HepG2 (cell line): ENCODE measurements at regions not wholly inside any gene's neighbourhood (a gene's known extent, or its start where the extent isn't known, plus 50 kb on each side); places are given as distances from the start of the nearest gene placed in this dataset.

ENCODE experiments used
- ATAC-seq: fragments of 200-7000 bp; cut with Tn5 transposase; 3 replicates; pipeline ENCODE4 v1.9.1; 2020; ENCODE audit warnings: mild to moderate bottlenecking, moderate library complexity
- BruUV-seq: library from RNA; stranded (reverse); fragments of 400-500 nt; replicated peaks from 2 replicates; lab custom pipeline; 2021; lab: Mats Ljungman, UMichigan
- CTCF ChIA-PET: fragments of 300-600 bp; formaldehyde crosslinking; extraction: SDS; loops from one replicate; lab custom pipeline; 2021; ENCODE audit warnings: low total read pairs, inconsistent platforms, low intra/inter-chr PET ratio; lab: Yijun Ruan, JAX
- POLR2A ChIA-PET: fragments of 350-600 bp; sonication (Branson Sonifier 250); formaldehyde crosslinking; loops from one replicate; lab custom pipeline; 2020; ENCODE audit warnings: antibody characterized with exemption, inconsistent platforms; lab: Yijun Ruan, JAX
- DNase-seq: peaks from one replicate; pipeline ENCODE4 v3.0.0-alpha.2; 2015; ENCODE audit warnings: low spot score
- FAIRE-seq: peaks from 3 replicates; lab custom pipeline; 2011; peaks lifted over from hg19 to GRCh38; lab: Jason Lieb, UNC
- H2AFZ ChIP-seq: one replicate; pipeline ENCODE4 v1.6.1; 2011; ENCODE audit warnings: low read length, inconsistent platforms
- H3K27ac ChIP-seq: fragments of 300-600 bp; 3 replicates; pipeline ENCODE4 v1.8.0; 2011; ENCODE audit warnings: mixed run types, mild to moderate bottlenecking, mixed read lengths, low read length, inconsistent platforms; ENCODE audit not compliant: insufficient read depth; ENCODE audit errors: extremely low read length
- H3K27me3 ChIP-seq, 2 experiments: fragments of 200-600 bp in 1 of 2; 2 replicates in 1 of 2; 3 replicates in 1 of 2; pipeline versions ENCODE4 v1.6.0 to v1.8.0; 2011; ENCODE audit warnings: low read length in 2 of 2, mild to moderate bottlenecking in 2 of 2, moderate library complexity in 2 of 2, inconsistent platforms in 1 of 2; ENCODE audit not compliant: insufficient read depth in 2 of 2, control insufficient read depth in 1 of 2
- H3K36me3 ChIP-seq, 2 experiments: fragments of 200-600 bp in 1 of 2; replicated peaks in 1 of 2; 2 replicates in 1 of 2; 3 replicates in 1 of 2; pipeline versions ENCODE4 v1.5.1 to v1.8.0; 2011; ENCODE audit warnings: low read length in 2 of 2, inconsistent platforms in 1 of 2; ENCODE audit not compliant: insufficient read depth in 2 of 2, control insufficient read depth in 1 of 2
- H3K4me1 ChIP-seq: 2 replicates; pipeline ENCODE4 v1.5.1; 2012; ENCODE audit warnings: low read length, inconsistent platforms; ENCODE audit not compliant: insufficient read depth
- H3K4me2 ChIP-seq: 2 replicates; pipeline ENCODE4 v1.6.0; 2011; ENCODE audit warnings: low read depth, low read length, inconsistent platforms
- H3K4me3 ChIP-seq, 3 experiments: fragments of 200-600 bp in 1 of 3; sonication (generic), shearing (Covaris generic) in 1 of 3; replicated peaks in 1 of 3; 2 replicates each; pipeline ENCODE4 v1.5.1; 2011 to 2016; ENCODE audit warnings: low read length in 3 of 3, inconsistent platforms in 2 of 3, low read depth in 2 of 3, mild to moderate bottlenecking in 2 of 3, control low read depth in 1 of 3, mixed read lengths in 1 of 3; ENCODE audit not compliant: insufficient read depth in 1 of 3
- H3K79me2 ChIP-seq: one replicate; pipeline ENCODE4 v1.6.1; 2011; ENCODE audit warnings: low read length, inconsistent platforms; ENCODE audit not compliant: insufficient read depth
- H3K9ac ChIP-seq: 2 replicates; pipeline ENCODE4 v1.6.0; 2011; ENCODE audit warnings: mild to moderate bottlenecking, low read depth, low read length, inconsistent platforms; ENCODE audit not compliant: insufficient read depth
- H3K9me3 ChIP-seq: 2 replicates; pipeline ENCODE4 v1.5.1; 2012; ENCODE audit warnings: mild to moderate bottlenecking, low read length
- H4K20me1 ChIP-seq: 2 replicates; pipeline ENCODE4 v1.6.0; 2011; ENCODE audit warnings: inconsistent platforms, mild to moderate bottlenecking, low read length, moderate library complexity; ENCODE audit not compliant: insufficient read depth
- AKAP8 ChIP-seq: sonication (generic); formaldehyde crosslinking; IDR thresholded peaks from 2 replicates; pipeline ENCODE4 v1.5.1; 2020; ENCODE audit warnings: mild to moderate bottlenecking, missing genetic modification reagents
- BRCA1 ChIP-seq: sonication (generic); formaldehyde crosslinking; IDR thresholded peaks from 2 replicates; pipeline ENCODE4 v1.4.0; 2020; ENCODE audit warnings: missing genetic modification reagents
- ELF1 ChIP-seq: sonication (generic); formaldehyde crosslinking; IDR thresholded peaks from 2 replicates; pipeline ENCODE4 v1.4.0; 2020; ENCODE audit warnings: missing genetic modification reagents
- HOXA9 ChIP-seq: sonication (generic); formaldehyde crosslinking; IDR thresholded peaks from 2 replicates; pipeline ENCODE4 v1.8.1; 2022; ENCODE audit warnings: missing genetic modification reagents, mild to moderate bottlenecking, moderate library complexity, borderline replicate concordance
- KDM6A ChIP-seq: IDR thresholded peaks from 2 replicates; pipeline ENCODE4 v1.6.1; 2016; ENCODE audit warnings: low read depth
- KLF15 ChIP-seq: sonication (generic); formaldehyde crosslinking; IDR thresholded peaks from 2 replicates; pipeline ENCODE4 v1.8.1; 2023; ENCODE audit warnings: borderline replicate concordance, mild to moderate bottlenecking, inconsistent platforms, missing genetic modification reagents, mixed read lengths
- MAFF ChIP-seq: IDR thresholded peaks from 2 replicates; pipeline ENCODE4 v1.6.1; 2011; ENCODE audit warnings: low read depth, low read length, improper control_type of control experiment
- NAIF1 ChIP-seq: sonication (generic); formaldehyde crosslinking; IDR thresholded peaks from 2 replicates; pipeline ENCODE4 v1.5.0; 2020; ENCODE audit warnings: mild to moderate bottlenecking, missing genetic modification reagents, borderline replicate concordance
- NCOA1 ChIP-seq: sonication (generic); formaldehyde crosslinking; IDR thresholded peaks from 2 replicates; pipeline ENCODE4 v1.9.0; 2021; ENCODE audit warnings: missing genetic modification reagents
- NFATC3 ChIP-seq: sonication (generic); formaldehyde crosslinking; IDR thresholded peaks from 2 replicates; pipeline ENCODE4 v1.5.1; 2020; ENCODE audit warnings: mild to moderate bottlenecking, missing genetic modification reagents
- NONO ChIP-seq, 2 experiments: fragments of 450-650 bp in 1 of 2; sonication (generic) in 1 of 2; formaldehyde crosslinking in 1 of 2; IDR thresholded peaks in 1 of 2; conservative IDR thresholded peaks in 1 of 2; 2 replicates each; pipeline versions ENCODE4 v1.6.1 to v1.8.0; 2017 to 2022; ENCODE audit warnings: mild to moderate bottlenecking in 1 of 2, missing genetic modification reagents in 1 of 2, moderate library complexity in 1 of 2
- NRL ChIP-seq: sonication (generic); formaldehyde crosslinking; IDR thresholded peaks from 2 replicates; pipeline ENCODE4 v1.5.0; 2020; ENCODE audit warnings: missing genetic modification reagents, mild to moderate bottlenecking, moderate library complexity, borderline replicate concordance
- RFX1 ChIP-seq: fragments of 450-650 bp; IDR thresholded peaks from 2 replicates; pipeline ENCODE4 v1.6.1; 2017
- SP1 ChIP-seq, 2 experiments: fragments of 450-650 bp in 1 of 2; sonication (generic) in 1 of 2; formaldehyde crosslinking in 1 of 2; IDR thresholded peaks; 2 replicates each; pipeline versions ENCODE4 v1.4.0 to v1.6.1; 2016 to 2020; ENCODE audit warnings: missing genetic modification reagents in 1 of 2
- THAP11 ChIP-seq: IDR thresholded peaks from 2 replicates; pipeline ENCODE4 v1.6.1; 2016; ENCODE audit warnings: missing biosample characterization, missing genetic modification reagents
- TP53 ChIP-seq: sonication (generic); formaldehyde crosslinking; conservative IDR thresholded peaks from 2 replicates; pipeline ENCODE4 v1.4.0; 2020; ENCODE audit warnings: missing genetic modification reagents
- ZMYM3 ChIP-seq: sonication (generic); formaldehyde crosslinking; IDR thresholded peaks from 2 replicates; pipeline ENCODE4 v1.5.1; 2020; ENCODE audit warnings: mild to moderate bottlenecking, missing genetic modification reagents
- ZNF256 ChIP-seq: sonication (generic); formaldehyde crosslinking; conservative IDR thresholded peaks from 2 replicates; pipeline ENCODE4 v1.4.0; 2020; ENCODE audit warnings: missing genetic modification reagents
- ZNF724P ChIP-seq: sonication (generic); formaldehyde crosslinking; IDR thresholded peaks from 2 replicates; pipeline ENCODE4 v1.8.0; 2022; ENCODE audit warnings: missing genetic modification reagents, borderline replicate concordance
- ZNF781 ChIP-seq: sonication (generic); formaldehyde crosslinking; IDR thresholded peaks from 2 replicates; pipeline ENCODE4 v1.5.1; 2020; ENCODE audit warnings: borderline replicate concordance, mild to moderate bottlenecking, missing genetic modification reagents; ENCODE audit errors: not compliant biosample characterization
- WGBS: methylation state at CpG from one replicate; pipeline ENCODE4 v1.1.6; 2017; ENCODE audit warnings: low lambda C conversion rate; 5-methylcytosine and 5-hydroxymethylcytosine counted together
- in situ Hi-C: cut with HindIII; loops from 2 replicates; pipeline ENCODE4 v1.10.0; 2017; ENCODE audit warnings: low pct_unique_long_range_greater_than_20kb; ENCODE audit not compliant: extremely low pct_ligation_motif_present
- intact Hi-C: fragments of 100-400 bp; cut with micrococcal nuclease; formaldehyde crosslinking; loops from one replicate; pipeline ENCODE4 v1.10.0; 2022; ENCODE audit not compliant: unreplicated experiment
- TF ChIP-seq, protein P1 (sequence below): sonication (generic); formaldehyde crosslinking; IDR thresholded peaks from 2 replicates; pipeline ENCODE4 v1.4.0; 2020; ENCODE audit warnings: missing genetic modification reagents
- TF ChIP-seq, protein P2 (sequence below): sonication (generic); formaldehyde crosslinking; IDR thresholded peaks from 2 replicates; pipeline ENCODE4 v1.4.0; 2020; ENCODE audit warnings: missing genetic modification reagents
- TF ChIP-seq, protein P3 (sequence below): sonication (generic); formaldehyde crosslinking; conservative IDR thresholded peaks from 2 replicates; pipeline ENCODE4 v1.8.0; 2022; ENCODE audit warnings: mild to moderate bottlenecking, moderate library complexity, missing genetic modification reagents

DNA sequence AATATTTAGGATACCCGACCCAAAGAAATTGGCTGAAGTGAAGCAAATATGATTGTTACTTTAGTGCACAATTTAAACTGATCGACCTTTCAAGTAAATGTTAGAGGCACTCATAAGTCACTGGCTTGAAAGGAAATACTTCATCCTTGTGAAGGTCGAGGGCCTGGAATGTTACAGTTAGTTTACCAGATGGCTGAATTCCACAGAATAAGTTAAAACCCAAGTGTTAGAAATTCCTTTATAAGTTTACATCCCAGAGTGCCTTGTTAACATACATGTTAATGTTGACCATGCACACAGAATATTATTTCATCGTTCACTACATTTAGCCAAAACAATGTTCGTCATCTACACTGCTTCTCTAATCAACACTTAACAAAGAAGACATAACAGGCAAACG lies 235.5 kb upstream of the ANO3 start (continued):
- TF ChIP-seq, protein P1, sequence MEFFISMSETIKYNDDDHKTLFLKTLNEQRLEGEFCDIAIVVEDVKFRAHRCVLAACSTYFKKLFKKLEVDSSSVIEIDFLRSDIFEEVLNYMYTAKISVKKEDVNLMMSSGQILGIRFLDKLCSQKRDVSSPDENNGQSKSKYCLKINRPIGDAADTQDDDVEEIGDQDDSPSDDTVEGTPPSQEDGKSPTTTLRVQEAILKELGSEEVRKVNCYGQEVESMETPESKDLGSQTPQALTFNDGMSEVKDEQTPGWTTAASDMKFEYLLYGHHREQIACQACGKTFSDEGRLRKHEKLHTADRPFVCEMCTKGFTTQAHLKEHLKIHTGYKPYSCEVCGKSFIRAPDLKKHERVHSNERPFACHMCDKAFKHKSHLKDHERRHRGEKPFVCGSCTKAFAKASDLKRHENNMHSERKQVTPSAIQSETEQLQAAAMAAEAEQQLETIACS (CRISPR knock-in tag) = no peak
- TF ChIP-seq KLF15 (CRISPR knock-in tag) (no peak), NRL (CRISPR knock-in tag) (no peak), TP53 (no peak), AKAP8 (no peak), HOXA9 (no peak), NFATC3 (CRISPR knock-in tag) (no peak), ZNF256 (no peak), THAP11 (CRISPR knock-in tag) (no peak)

DNA sequence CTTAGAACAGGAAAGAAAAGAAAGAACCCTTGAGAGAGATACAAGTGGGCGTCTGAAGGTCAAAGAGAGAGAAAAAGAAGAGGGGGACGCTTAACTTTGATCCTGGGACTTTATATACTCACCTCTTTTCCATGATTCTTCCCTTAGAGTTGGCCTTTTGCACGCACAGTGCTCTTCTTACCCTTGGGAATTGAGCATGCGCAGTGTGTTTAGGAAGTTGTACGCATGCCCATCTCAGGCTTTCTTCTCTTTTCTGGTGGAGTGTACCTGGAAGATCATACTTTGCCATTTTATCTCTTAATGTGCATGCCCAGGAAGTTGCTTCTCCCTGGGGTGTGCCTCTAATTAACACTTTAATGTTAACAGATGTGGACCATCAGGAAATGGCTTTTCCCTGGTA lies 229.6 kb upstream of the ANO3 start:
- H4K20me1 ChIP-seq = no peaks in the 10 kb centered on the region
- no peaks in the 10 kb centered on the region for H3K79me2 ChIP-seq
- no peak overlapping the region for H3K27ac ChIP-seq
- no peaks in the 10 kb centered on the region for H3K27me3 ChIP-seq
- no peak overlapping the region for H3K4me3 ChIP-seq
- no peak overlapping the region for H3K4me2 ChIP-seq
- H3K9ac ChIP-seq = no peak overlapping the region
- H3K36me3 ChIP-seq = no peaks in the 10 kb centered on the region
- BruUV-seq = no TSS peak
- CTCF ChIA-PET = no interaction called here
- WGBS = 40% methylated on average over 5 of the region's 5 CpGs
- POLR2A ChIA-PET = no interaction called here
- no peak for FAIRE-seq
- intact Hi-C loops = no loop called here
- H3K4me1 ChIP-seq = no peaks in the 10 kb centered on the region
- H3K9me3 ChIP-seq = no peaks in the 10 kb centered on the region
- DNase-seq = no peak
- in situ Hi-C loops = no loop called here
- ATAC-seq = no peak
- H2AFZ ChIP-seq = no peak overlapping the region
- TF ChIP-seq NCOA1 (CRISPR knock-in tag) = no peak
- no peak for TF ChIP-seq ELF1 (CRISPR knock-in tag)
- TF ChIP-seq SP1 (IDR thresholded peaks at IDR 0.05) = no peak
- no peak for TF ChIP-seq SP1 (CRISPR knock-in tag; IDR thresholded peaks at IDR 0.05)
- no peak for TF ChIP-seq ZNF781
- no peak for TF ChIP-seq BRCA1 (CRISPR knock-in tag)
- TF ChIP-seq MAFF = no peak
- no peak for TF ChIP-seq NAIF1
- TF ChIP-seq ZMYM3 (CRISPR knock-in tag) = no peak
- TF ChIP-seq NONO (IDR thresholded peaks at IDR 0.05) = no peak
- no peak for TF ChIP-seq NONO (CRISPR knock-in tag; conservative IDR thresholded peaks at IDR 0.05)
- TF ChIP-seq ZNF724P (CRISPR knock-in tag) = no peak
- no peak for TF ChIP-seq KDM6A
- TF ChIP-seq, protein P2, sequence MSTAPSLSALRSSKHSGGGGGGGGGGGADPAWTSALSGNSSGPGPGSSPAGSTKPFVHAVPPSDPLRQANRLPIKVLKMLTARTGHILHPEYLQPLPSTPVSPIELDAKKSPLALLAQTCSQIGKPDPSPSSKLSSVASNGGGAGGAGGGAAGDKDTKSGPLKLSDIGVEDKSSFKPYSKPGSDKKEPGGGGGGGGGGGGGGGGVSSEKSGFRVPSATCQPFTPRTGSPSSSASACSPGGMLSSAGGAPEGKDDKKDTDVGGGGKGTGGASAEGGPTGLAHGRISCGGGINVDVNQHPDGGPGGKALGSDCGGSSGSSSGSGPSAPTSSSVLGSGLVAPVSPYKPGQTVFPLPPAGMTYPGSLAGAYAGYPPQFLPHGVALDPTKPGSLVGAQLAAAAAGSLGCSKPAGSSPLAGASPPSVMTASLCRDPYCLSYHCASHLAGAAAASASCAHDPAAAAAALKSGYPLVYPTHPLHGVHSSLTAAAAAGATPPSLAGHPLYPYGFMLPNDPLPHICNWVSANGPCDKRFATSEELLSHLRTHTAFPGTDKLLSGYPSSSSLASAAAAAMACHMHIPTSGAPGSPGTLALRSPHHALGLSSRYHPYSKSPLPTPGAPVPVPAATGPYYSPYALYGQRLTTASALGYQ (CRISPR knock-in tag) = no peak
- no peak for TF ChIP-seq RFX1
- TF ChIP-seq, protein P3, sequence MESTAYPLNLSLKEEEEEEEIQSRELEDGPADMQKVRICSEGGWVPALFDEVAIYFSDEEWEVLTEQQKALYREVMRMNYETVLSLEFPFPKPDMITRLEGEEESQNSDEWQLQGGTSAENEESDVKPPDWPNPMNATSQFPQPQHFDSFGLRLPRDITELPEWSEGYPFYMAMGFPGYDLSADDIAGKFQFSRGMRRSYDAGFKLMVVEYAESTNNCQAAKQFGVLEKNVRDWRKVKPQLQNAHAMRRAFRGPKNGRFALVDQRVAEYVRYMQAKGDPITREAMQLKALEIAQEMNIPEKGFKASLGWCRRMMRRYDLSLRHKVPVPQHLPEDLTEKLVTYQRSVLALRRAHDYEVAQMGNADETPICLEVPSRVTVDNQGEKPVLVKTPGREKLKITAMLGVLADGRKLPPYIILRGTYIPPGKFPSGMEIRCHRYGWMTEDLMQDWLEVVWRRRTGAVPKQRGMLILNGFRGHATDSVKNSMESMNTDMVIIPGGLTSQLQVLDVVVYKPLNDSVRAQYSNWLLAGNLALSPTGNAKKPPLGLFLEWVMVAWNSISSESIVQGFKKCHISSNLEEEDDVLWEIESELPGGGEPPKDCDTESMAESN (CRISPR knock-in tag) = no peak
